Activated CD8-positive, alpha-beta memory T cell treated with anti-CD3 and anti-CD28 coated beads, Interleukin-2, amount 10 ng/mL, durations not matched to agents 7 days and 5 days (primary cell): ENCODE measurements at regions not wholly inside any gene's neighbourhood (a gene's known extent, or its start where the extent isn't known, plus 50 kb on each side); places are given as distances from the start of the nearest gene placed in this dataset.
"Not testable (repeated sequence)": the region's sequence is repeated elsewhere in the genome, so short reads cannot be mapped to it uniquely, and the experiment has no call there.

Source experiments
- ATAC-seq: fragments of 150-1000 bp; cut with Tn5 transposase; one replicate; pipeline ENCODE4 v1.10.0; 2021; ENCODE audit warnings: moderate library complexity
- CTCF ChIA-PET: fragments of 350-600 bp; sonication (Branson Sonifier 250); formaldehyde crosslinking; loops from one replicate; lab custom pipeline; 2021; ENCODE audit warnings: antibody characterized with exemption; lab: Charles Lee
- DNase-seq: peaks from one replicate; pipeline ENCODE4 v3.0.0-alpha.2; 2020
- H3K27ac Mint-ChIP-seq: one replicate; pipeline ENCODE4 v1.8.0; 2021; ENCODE audit warnings: mild to moderate bottlenecking, mixed read lengths
- H3K27me3 Mint-ChIP-seq: one replicate; pipeline ENCODE4 v1.8.0; 2021; ENCODE audit warnings: mixed read lengths
- H3K36me3 Mint-ChIP-seq: one replicate; pipeline ENCODE4 v1.8.0; 2021; ENCODE audit warnings: mild to moderate bottlenecking, mixed read lengths
- H3K4me1 Mint-ChIP-seq: one replicate; pipeline ENCODE4 v1.8.0; 2021; ENCODE audit warnings: mixed read lengths
- H3K4me3 Mint-ChIP-seq: one replicate; pipeline ENCODE4 v1.8.0; 2021; ENCODE audit warnings: mild to moderate bottlenecking, moderate library complexity, mixed read lengths
- H3K9me3 Mint-ChIP-seq: one replicate; pipeline ENCODE4 v1.8.0; 2022; ENCODE audit warnings: low read depth, mixed read lengths

- DNase-seq, H3K27me3 Mint-ChIP-seq: not testable (repeated sequence)
Measured at GRCh38 chr22:10526079-10526478, 5001.9 kb upstream of the OR11H1 start.

GRCh38 chr22:10531141-10531540 lies 4996.9 kb upstream of the OR11H1 start:
- H3K36me3 Mint-ChIP-seq, H3K4me1 Mint-ChIP-seq, H3K9me3 Mint-ChIP-seq, ATAC-seq, H3K27me3 Mint-ChIP-seq, DNase-seq, H3K27ac Mint-ChIP-seq, CTCF ChIA-PET, H3K4me3 Mint-ChIP-seq: not testable (repeated sequence)

More at GRCh38 chr22:10526079-10526478, 5001.9 kb upstream of the OR11H1 start:
- H3K4me3 Mint-ChIP-seq, H3K27ac Mint-ChIP-seq, H3K4me1 Mint-ChIP-seq, ATAC-seq, CTCF ChIA-PET, H3K9me3 Mint-ChIP-seq, H3K36me3 Mint-ChIP-seq: not testable (repeated sequence)

- ATAC-seq, H3K4me1 Mint-ChIP-seq, H3K27me3 Mint-ChIP-seq, CTCF ChIA-PET, H3K4me3 Mint-ChIP-seq, H3K9me3 Mint-ChIP-seq, DNase-seq, H3K27ac Mint-ChIP-seq, H3K36me3 Mint-ChIP-seq: not testable (repeated sequence)
Measured at GRCh38 chr22:10572531-10572930, 4955.5 kb upstream of the OR11H1 start.

- H3K4me3 Mint-ChIP-seq, H3K36me3 Mint-ChIP-seq, H3K9me3 Mint-ChIP-seq, DNase-seq, CTCF ChIA-PET, ATAC-seq, H3K27ac Mint-ChIP-seq, H3K4me1 Mint-ChIP-seq, H3K27me3 Mint-ChIP-seq: not testable (repeated sequence)
Measured at GRCh38 chr22:10601071-10601470, 4926.9 kb upstream of the OR11H1 start.

- H3K4me3 Mint-ChIP-seq, CTCF ChIA-PET, H3K27me3 Mint-ChIP-seq, H3K27ac Mint-ChIP-seq, H3K4me1 Mint-ChIP-seq, DNase-seq, ATAC-seq, H3K9me3 Mint-ChIP-seq, H3K36me3 Mint-ChIP-seq: not testable (repeated sequence)
Measured at GRCh38 chr22:10631961-10632360, 4896.0 kb upstream of the OR11H1 start.

- CTCF ChIA-PET, H3K4me3 Mint-ChIP-seq, H3K4me1 Mint-ChIP-seq, H3K36me3 Mint-ChIP-seq, H3K9me3 Mint-ChIP-seq, DNase-seq, H3K27me3 Mint-ChIP-seq, H3K27ac Mint-ChIP-seq, ATAC-seq: not testable (repeated sequence)
Measured at GRCh38 chr22:10635341-10635740, 4892.7 kb upstream of the OR11H1 start.

GRCh38 chr22:10662818-10663217 lies 4865.2 kb upstream of the OR11H1 start:
- H3K36me3 Mint-ChIP-seq, H3K4me1 Mint-ChIP-seq, ATAC-seq, H3K27me3 Mint-ChIP-seq, H3K9me3 Mint-ChIP-seq, DNase-seq, CTCF ChIA-PET, H3K27ac Mint-ChIP-seq, H3K4me3 Mint-ChIP-seq: not testable (repeated sequence)

GRCh38 chr22:10673065-10673464 lies 4854.9 kb upstream of the OR11H1 start:
- DNase-seq, H3K27ac Mint-ChIP-seq, CTCF ChIA-PET, H3K27me3 Mint-ChIP-seq, H3K4me1 Mint-ChIP-seq, H3K9me3 Mint-ChIP-seq, ATAC-seq, H3K36me3 Mint-ChIP-seq, H3K4me3 Mint-ChIP-seq: not testable (repeated sequence)

GRCh38 chr22:10678720-10679119 lies 4849.3 kb upstream of the OR11H1 start:
- ATAC-seq, H3K27ac Mint-ChIP-seq, CTCF ChIA-PET: not testable (repeated sequence)

GRCh38 chr22:10685436-10685835 lies 4842.6 kb upstream of the OR11H1 start:
- H3K36me3 Mint-ChIP-seq, ATAC-seq, H3K4me1 Mint-ChIP-seq, CTCF ChIA-PET, H3K27ac Mint-ChIP-seq, H3K27me3 Mint-ChIP-seq, H3K4me3 Mint-ChIP-seq, DNase-seq, H3K9me3 Mint-ChIP-seq: not testable (repeated sequence)

More at GRCh38 chr22:10678720-10679119, 4849.3 kb upstream of the OR11H1 start:
- H3K36me3 Mint-ChIP-seq, DNase-seq, H3K4me3 Mint-ChIP-seq, H3K4me1 Mint-ChIP-seq, H3K9me3 Mint-ChIP-seq, H3K27me3 Mint-ChIP-seq: not testable (repeated sequence)

GRCh38 chr22:10687256-10687655 lies 4840.7 kb upstream of the OR11H1 start:
- H3K4me3 Mint-ChIP-seq, H3K4me1 Mint-ChIP-seq, H3K9me3 Mint-ChIP-seq, DNase-seq, H3K27ac Mint-ChIP-seq, H3K27me3 Mint-ChIP-seq, H3K36me3 Mint-ChIP-seq, ATAC-seq, CTCF ChIA-PET: not testable (repeated sequence)

GRCh38 chr22:10698836-10699235 lies 4829.2 kb upstream of the OR11H1 start:
- H3K9me3 Mint-ChIP-seq, H3K4me3 Mint-ChIP-seq, ATAC-seq, H3K27me3 Mint-ChIP-seq, CTCF ChIA-PET, H3K27ac Mint-ChIP-seq, H3K4me1 Mint-ChIP-seq, H3K36me3 Mint-ChIP-seq, DNase-seq: not testable (repeated sequence)

GRCh38 chr22:10699301-10700097 lies 4828.5 kb upstream of the OR11H1 start:
- H3K4me3 Mint-ChIP-seq, H3K36me3 Mint-ChIP-seq, ATAC-seq, H3K9me3 Mint-ChIP-seq, DNase-seq, H3K27ac Mint-ChIP-seq, CTCF ChIA-PET, H3K4me1 Mint-ChIP-seq, H3K27me3 Mint-ChIP-seq: not testable (repeated sequence)

- H3K27ac Mint-ChIP-seq, H3K36me3 Mint-ChIP-seq, ATAC-seq, H3K27me3 Mint-ChIP-seq, H3K4me3 Mint-ChIP-seq, H3K4me1 Mint-ChIP-seq, DNase-seq, H3K9me3 Mint-ChIP-seq, CTCF ChIA-PET: not testable (repeated sequence)
Measured at GRCh38 chr22:10708175-10708574, 4819.8 kb upstream of the OR11H1 start.
